ENCODE measurements at regions not wholly inside any gene's neighbourhood (a gene's known extent, or its start where the extent isn't known, plus 50 kb on each side); places are given as distances from the start of the nearest gene placed in this dataset.

DNA sequence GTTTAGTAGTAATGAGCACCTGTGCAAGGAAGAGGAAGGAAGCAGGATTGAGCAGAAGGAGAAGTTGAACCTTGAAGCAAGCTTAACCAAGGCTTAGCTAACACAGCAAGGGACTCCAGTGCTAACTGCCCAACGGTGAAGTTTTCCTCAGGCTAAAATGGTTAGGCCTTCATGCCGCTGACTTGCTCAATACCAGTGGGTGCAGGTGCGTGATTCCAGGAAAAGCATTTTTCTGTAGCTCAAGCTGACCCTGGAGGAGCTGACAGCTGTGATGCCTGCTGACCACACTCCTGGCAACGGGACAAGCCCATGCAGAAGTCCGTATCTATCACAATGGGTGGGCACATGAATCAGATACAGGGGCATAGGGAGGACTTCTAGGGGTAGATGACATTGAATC is 76.5 kb upstream of the FGGY start:
- H3K4me3 ChIP-seq (ENCODE audit: low read depth, poor library complexity, severe bottlenecking), result no peak overlapping the region
- WGBS, 2 donors, result 74 to 79% methylated on average over 5 of the region's 5 CpGs
- DNase-seq (ENCODE audit: low spot score in 2 of 2), result no peak
- TF ChIP-seq POLR2A (IDR thresholded peaks at IDR 0.05), result no peak
- TF ChIP-seq CTCF (IDR thresholded peaks at IDR 0.05), result no peak
- intact Hi-C loops (cut with DNase I; ENCODE audit: low total_unique reads), result no loop called here

DNA sequence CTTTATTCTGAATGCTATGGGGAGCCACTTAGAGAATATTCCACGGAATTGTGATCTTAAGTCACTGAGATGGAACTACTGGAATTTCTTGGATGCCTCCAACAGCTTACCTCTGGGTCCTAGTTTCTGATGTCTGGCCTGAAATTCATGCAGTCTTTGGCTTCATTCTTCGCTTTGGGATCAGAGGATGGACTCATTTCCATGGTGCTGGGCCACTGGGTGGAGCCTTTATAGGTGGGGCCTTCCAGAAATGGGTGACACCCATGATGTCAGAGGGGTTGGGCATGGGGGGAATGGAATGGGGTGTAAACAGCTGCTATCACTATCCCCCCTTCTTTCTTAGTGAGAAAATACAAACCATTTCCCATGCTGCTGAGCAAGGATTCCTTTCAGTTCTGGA is 73.7 kb upstream of the FGGY start:
- no peak for DNase-seq (ENCODE audit: low spot score in 2 of 2)
- WGBS, 2 donors, result 52 to 85% methylated on average over 2 of the region's 2 CpGs
- TF ChIP-seq POLR2A (IDR thresholded peaks at IDR 0.05) (no peak), CTCF (IDR thresholded peaks at IDR 0.05) (no peak)
- intact Hi-C loops (cut with DNase I; ENCODE audit: low total_unique reads), result no loop called here
- H3K4me3 ChIP-seq (ENCODE audit: low read depth, poor library complexity, severe bottlenecking), result no peak overlapping the region

- 62 to 67% methylated on average over 3 of the region's 3 CpGs for WGBS, 2 donors
- TF ChIP-seq CTCF (IDR thresholded peaks at IDR 0.05) (no peak), POLR2A (IDR thresholded peaks at IDR 0.05) (no peak)
- no peak overlapping the region for H3K4me3 ChIP-seq (ENCODE audit: low read depth, poor library complexity, severe bottlenecking)
- no peak for DNase-seq (ENCODE audit: low spot score in 2 of 2)
- intact Hi-C loops (cut with DNase I; ENCODE audit: low total_unique reads), result no loop called here
These were observed 72.8 kb upstream of the FGGY start for GRCh38 chr1:59223989-59224634.

DNA sequence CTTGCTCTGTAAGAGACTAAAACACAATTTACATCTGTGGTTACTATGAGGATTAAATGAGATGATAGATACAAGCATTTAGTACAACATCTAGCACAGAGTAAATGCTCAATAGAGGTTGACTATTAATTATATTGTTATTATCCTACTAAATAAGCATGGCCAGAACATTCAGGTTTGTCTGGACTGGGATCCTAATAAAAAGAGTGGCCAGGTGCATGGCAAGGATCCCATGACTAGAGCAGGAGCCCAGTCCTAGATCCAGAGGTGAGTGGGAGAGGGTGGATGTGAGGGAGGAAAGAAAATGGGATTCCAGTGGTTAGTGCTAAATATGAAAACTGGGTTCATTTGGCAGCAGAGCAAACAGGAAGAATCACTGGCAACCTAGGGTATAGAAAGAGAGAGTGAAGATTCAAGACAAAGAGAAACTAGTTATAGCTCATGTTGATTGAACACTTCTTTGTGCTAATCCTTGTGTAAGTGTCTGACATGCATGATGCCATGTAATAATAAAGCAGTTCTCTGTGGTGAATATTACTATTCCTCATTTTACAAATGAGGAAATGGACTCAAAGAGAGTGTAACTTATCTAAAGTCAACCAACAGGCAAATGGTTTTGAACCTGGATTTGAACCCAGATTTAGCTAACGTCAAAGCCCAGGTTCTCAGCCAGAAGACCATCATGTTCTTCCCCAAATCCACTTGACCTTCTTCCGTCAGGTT is 71.1 kb upstream of the FGGY start:
- intact Hi-C loops (cut with DNase I; ENCODE audit: low total_unique reads), result no loop called here
- no peak for DNase-seq (ENCODE audit: low spot score in 2 of 2)
- 90 to 92% methylated on average over 2 of the region's 2 CpGs for WGBS, 2 donors
- TF ChIP-seq POLR2A (IDR thresholded peaks at IDR 0.05) (no peak), CTCF (IDR thresholded peaks at IDR 0.05) (no peak)
- no peak overlapping the region for H3K4me3 ChIP-seq (ENCODE audit: low read depth, poor library complexity, severe bottlenecking)

DNA sequence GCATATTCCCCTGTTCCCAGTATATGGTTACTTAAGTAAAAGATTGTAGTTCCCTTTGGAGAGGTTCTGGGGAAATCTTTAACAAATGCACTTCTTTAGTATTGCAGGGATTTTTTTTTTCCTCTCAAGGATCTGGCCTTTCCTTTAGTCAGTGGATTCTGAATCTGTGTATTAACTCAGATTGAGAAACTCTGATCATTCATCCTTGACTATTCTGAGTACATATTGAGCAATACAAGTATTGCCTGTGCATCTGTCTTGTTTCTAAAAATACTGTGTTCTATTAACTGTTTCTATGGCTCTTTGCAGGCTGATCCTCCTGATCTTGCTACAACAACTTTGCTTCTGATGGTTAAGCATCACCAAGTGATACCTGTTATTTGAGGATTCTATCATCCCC is 67.8 kb upstream of the FGGY start:
- no peak overlapping the region for H3K4me3 ChIP-seq (ENCODE audit: low read depth, poor library complexity, severe bottlenecking)
- intact Hi-C loops (cut with DNase I; ENCODE audit: low total_unique reads), result no loop called here
- no peak for TF ChIP-seq CTCF (IDR thresholded peaks at IDR 0.05)
- TF ChIP-seq POLR2A (IDR thresholded peaks at IDR 0.05), result no peak
- no peak for DNase-seq (ENCODE audit: low spot score in 2 of 2)

GRCh38 chr1:59230622-59231021 is 66.3 kb upstream of the FGGY start:
- intact Hi-C loops (cut with DNase I; ENCODE audit: low total_unique reads), result no loop called here
- TF ChIP-seq CTCF (IDR thresholded peaks at IDR 0.05) (no peak), POLR2A (IDR thresholded peaks at IDR 0.05) (no peak)
- WGBS, 2 donors, result 51 to 64% methylated on average over 2 of the region's 2 CpGs
- H3K4me3 ChIP-seq (ENCODE audit: low read depth, poor library complexity, severe bottlenecking), result no peak overlapping the region
- no peak for DNase-seq (ENCODE audit: low spot score in 2 of 2)

Measured in lower leg skin (tissue), 4 donors.